Stimulated activated effector memory CD8-positive, alpha-beta T cell treated with anti-CD3 and anti-CD28 coated beads, Interleukin-12 subunit alpha, Interleukin-12 subunit beta, amount 100 ng/mL, for 72 hours (primary cell): ENCODE measurements at regions not wholly inside any gene's neighbourhood (a gene's known extent, or its start where the extent isn't known, plus 50 kb on each side); places are given as distances from the start of the nearest gene placed in this dataset.

Experiments used
- ATAC-seq: fragments of 150-1000 bp; cut with Tn5 transposase; 2 replicates; pipeline ENCODE4 v1.10.0; 2021
- DNase-seq, 2 donors: peaks; one replicate each; pipeline ENCODE4 v3.0.0; 2021 to 2022; ENCODE audit warnings: low spot score in 2 of 2
- H3K27ac Mint-ChIP-seq: one replicate; pipeline ENCODE4 v1.8.0; 2022; ENCODE audit warnings: mild to moderate bottlenecking, mixed read lengths
- H3K36me3 Mint-ChIP-seq: one replicate; pipeline ENCODE4 v1.8.0; 2022; ENCODE audit warnings: mild to moderate bottlenecking, mixed read lengths
- H3K4me1 Mint-ChIP-seq: one replicate; pipeline ENCODE4 v1.8.0; 2022; ENCODE audit warnings: mixed read lengths
- H3K4me3 Mint-ChIP-seq: one replicate; pipeline ENCODE4 v1.8.0; 2022; ENCODE audit warnings: mild to moderate bottlenecking, mixed read lengths
- H3K9me3 Mint-ChIP-seq: one replicate; pipeline ENCODE4 v1.8.0; 2022; ENCODE audit warnings: mixed read lengths

DNA sequence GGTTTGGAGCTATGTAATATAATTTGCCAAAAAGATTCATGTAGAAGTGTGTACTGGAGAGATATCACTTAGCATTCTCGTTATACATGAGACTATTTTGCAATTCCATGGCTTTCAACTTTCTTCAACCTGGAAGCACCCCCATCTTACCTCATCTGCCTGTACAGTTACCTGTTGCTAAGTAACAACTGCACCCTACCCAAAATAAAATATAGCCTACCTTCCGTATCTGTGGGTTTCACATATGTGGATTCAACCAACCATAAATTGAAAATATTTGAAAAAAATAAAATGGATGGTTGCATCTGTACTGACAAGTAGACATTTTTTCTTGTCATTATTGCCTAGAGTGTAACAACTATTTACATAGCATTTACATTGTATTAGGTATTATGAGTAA lies 278.3 kb downstream of the PPP1R2C start:
- ATAC-seq (no peak), DNase-seq (no peak)
- no peak overlapping the region for H3K27ac Mint-ChIP-seq
- H3K36me3 Mint-ChIP-seq: no peaks in the 10 kb centered on the region
- no peak overlapping the region for H3K4me3 Mint-ChIP-seq
- H3K9me3 Mint-ChIP-seq: no peaks in the 10 kb centered on the region
- H3K4me1 Mint-ChIP-seq: no peaks in the 10 kb centered on the region

GRCh38 chrX:42497356-42497755 lies 280.6 kb downstream of the PPP1R2C start:
- Mint-ChIP-seq H3K27ac (no peak overlapping the region), H3K9me3 (no peaks in the 10 kb centered on the region), H3K4me3 (no peak overlapping the region), H3K36me3 (no peaks in the 10 kb centered on the region), H3K4me1 (no peaks in the 10 kb centered on the region)
- no peak for DNase-seq
- no peak for ATAC-seq

DNA sequence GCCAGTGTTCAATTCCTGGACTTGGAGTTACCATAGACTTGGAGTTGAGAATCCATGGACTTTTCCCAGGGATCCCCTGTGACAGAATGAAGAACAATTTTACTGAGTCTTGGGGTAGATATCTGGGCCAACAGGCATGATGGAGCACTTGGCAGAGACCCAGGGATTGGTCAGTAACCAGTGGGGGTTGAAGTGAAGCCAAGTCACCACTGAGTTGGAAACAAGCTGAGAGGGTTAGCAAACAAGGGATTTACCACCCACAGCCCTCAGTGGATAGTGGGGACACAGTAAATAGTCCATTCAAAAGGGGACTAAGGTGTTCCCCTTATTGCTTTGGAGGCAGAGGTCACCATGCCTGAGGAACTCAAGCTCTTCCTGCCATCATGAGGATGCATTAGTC lies 281.7 kb downstream of the PPP1R2C start:
- Mint-ChIP-seq H3K4me1 (no peaks in the 10 kb centered on the region), H3K9me3 (no peaks in the 10 kb centered on the region), H3K27ac (no peak overlapping the region), H3K36me3 (no peaks in the 10 kb centered on the region), H3K4me3 (no peak overlapping the region)
- DNase-seq (no peak), ATAC-seq (no peak)

DNA sequence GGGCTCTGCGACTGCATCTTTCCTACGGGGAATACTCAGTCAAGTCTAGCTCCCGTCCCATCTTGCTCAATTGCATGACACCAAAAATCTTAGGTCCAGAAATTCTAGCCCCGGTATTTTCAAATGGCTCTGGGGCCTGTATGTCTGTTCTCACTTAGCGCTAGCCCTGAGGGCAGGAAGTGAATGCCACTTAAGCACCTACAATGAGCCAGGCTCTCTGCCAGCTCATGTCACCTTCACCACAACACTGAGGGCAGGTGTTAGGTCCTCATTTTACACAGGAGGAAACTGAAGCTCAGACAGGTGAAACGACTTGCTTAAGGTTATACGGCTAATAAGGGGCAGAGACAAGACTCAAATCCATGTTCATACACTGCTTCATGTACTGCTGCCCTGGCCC lies 282.8 kb downstream of the PPP1R2C start:
- Mint-ChIP-seq H3K9me3 (no peaks in the 10 kb centered on the region), H3K4me1 (no peaks in the 10 kb centered on the region), H3K4me3 (no peak overlapping the region), H3K36me3 (no peaks in the 10 kb centered on the region), H3K27ac (no peak overlapping the region)
- ATAC-seq (peak; percentile 52), DNase-seq (no peak)

- Mint-ChIP-seq H3K9me3 (no peaks in the 10 kb centered on the region), H3K36me3 (no peaks in the 10 kb centered on the region), H3K4me1 (no peaks in the 10 kb centered on the region), H3K27ac (no peak overlapping the region), H3K4me3 (no peak overlapping the region)
- DNase-seq: no peak
- ATAC-seq: no peak
Measured at GRCh38 chrX:42491137-42491907, 286.6 kb downstream of the PPP1R2C start.

- no peaks in the 10 kb centered on the region for H3K4me1 Mint-ChIP-seq
- DNase-seq: no peak
- no peaks in the 10 kb centered on the region for H3K36me3 Mint-ChIP-seq
- H3K4me3 Mint-ChIP-seq: no peak overlapping the region
- no peak for ATAC-seq
- no peaks in the 10 kb centered on the region for H3K9me3 Mint-ChIP-seq
- no peak overlapping the region for H3K27ac Mint-ChIP-seq
Measured at GRCh38 chrX:42490111-42490510, 287.9 kb downstream of the PPP1R2C start.

DNA sequence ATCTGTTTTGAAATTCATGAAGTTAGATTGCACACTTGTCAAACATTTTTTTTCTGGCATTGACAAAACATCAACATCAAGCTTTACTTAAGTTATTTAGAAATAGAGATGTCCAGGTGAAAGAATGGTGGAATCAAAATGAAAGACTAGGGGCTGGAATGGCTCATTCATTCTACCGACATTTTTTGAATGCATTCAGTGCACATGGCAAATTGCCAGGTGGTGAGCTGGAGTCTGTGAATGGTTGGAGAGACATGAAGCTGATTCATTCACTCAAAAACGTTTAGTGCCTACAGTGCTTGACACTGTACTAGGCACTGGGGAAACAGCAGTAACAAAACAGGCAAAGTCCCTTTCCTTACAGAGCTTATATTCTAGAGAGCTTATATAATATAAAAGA lies 292.4 kb downstream of the PPP1R2C start:
- no peak overlapping the region for H3K27ac Mint-ChIP-seq
- H3K36me3 Mint-ChIP-seq: no peaks in the 10 kb centered on the region
- ATAC-seq (no peak), DNase-seq (no peak)
- no peaks in the 10 kb centered on the region for H3K9me3 Mint-ChIP-seq
- no peak overlapping the region for H3K4me3 Mint-ChIP-seq
- H3K4me1 Mint-ChIP-seq: no peaks in the 10 kb centered on the region

- no peak overlapping the region for H3K27ac Mint-ChIP-seq
- no peak overlapping the region for H3K4me3 Mint-ChIP-seq
- no peak for DNase-seq
- H3K9me3 Mint-ChIP-seq: no peaks in the 10 kb centered on the region
- no peaks in the 10 kb centered on the region for H3K36me3 Mint-ChIP-seq
- no peak for ATAC-seq
- no peaks in the 10 kb centered on the region for H3K4me1 Mint-ChIP-seq
Measured at GRCh38 chrX:42484233-42484632, 293.7 kb downstream of the PPP1R2C start.

- Mint-ChIP-seq H3K4me3 (no peak overlapping the region), H3K4me1 (no peaks in the 10 kb centered on the region), H3K36me3 (no peaks in the 10 kb centered on the region), H3K27ac (no peak overlapping the region), H3K9me3 (no peaks in the 10 kb centered on the region)
- no peak for DNase-seq
- ATAC-seq: no peak
Measured at GRCh38 chrX:42477396-42477795, 300.6 kb downstream of the PPP1R2C start.

- Mint-ChIP-seq H3K4me3 (no peak overlapping the region), H3K9me3 (no peaks in the 10 kb centered on the region)
- ATAC-seq: no peak
Measured at GRCh38 chrX:42472727-42473126, 305.2 kb downstream of the PPP1R2C start.

GRCh38 chrX:42466332-42467046 lies 311.5 kb downstream of the PPP1R2C start:
- DNase-seq (no peak), ATAC-seq (no peak)
- peaks cover 10% of the 10 kb centered on the region for H3K4me1 Mint-ChIP-seq
- peaks cover 4% of the 10 kb centered on the region for H3K9me3 Mint-ChIP-seq
- H3K36me3 Mint-ChIP-seq: no peaks in the 10 kb centered on the region
- H3K4me3 Mint-ChIP-seq: no peak overlapping the region
- H3K27ac Mint-ChIP-seq: no peak overlapping the region

More at GRCh38 chrX:42472727-42473126, 305.2 kb downstream of the PPP1R2C start:
- no peak for DNase-seq
- H3K4me1 Mint-ChIP-seq: no peaks in the 10 kb centered on the region
- H3K27ac Mint-ChIP-seq: no peak overlapping the region
- no peaks in the 10 kb centered on the region for H3K36me3 Mint-ChIP-seq

GRCh38 chrX:42465821-42466220 lies 312.1 kb downstream of the PPP1R2C start:
- ATAC-seq (no peak), DNase-seq (no peak)
- Mint-ChIP-seq H3K36me3 (no peaks in the 10 kb centered on the region), H3K9me3 (peaks cover 4% of the 10 kb centered on the region), H3K4me3 (no peak overlapping the region), H3K27ac (no peak overlapping the region), H3K4me1 (peaks cover 10% of the 10 kb centered on the region)

- Mint-ChIP-seq H3K4me1 (peaks cover 10% of the 10 kb centered on the region), H3K4me3 (no peak overlapping the region), H3K9me3 (peaks cover 4% of the 10 kb centered on the region), H3K36me3 (no peaks in the 10 kb centered on the region), H3K27ac (peak overlapping the region; percentile 77)
- DNase-seq: no peak
- no peak for ATAC-seq
Measured at GRCh38 chrX:42463706-42464490, 314.1 kb downstream of the PPP1R2C start.

DNA sequence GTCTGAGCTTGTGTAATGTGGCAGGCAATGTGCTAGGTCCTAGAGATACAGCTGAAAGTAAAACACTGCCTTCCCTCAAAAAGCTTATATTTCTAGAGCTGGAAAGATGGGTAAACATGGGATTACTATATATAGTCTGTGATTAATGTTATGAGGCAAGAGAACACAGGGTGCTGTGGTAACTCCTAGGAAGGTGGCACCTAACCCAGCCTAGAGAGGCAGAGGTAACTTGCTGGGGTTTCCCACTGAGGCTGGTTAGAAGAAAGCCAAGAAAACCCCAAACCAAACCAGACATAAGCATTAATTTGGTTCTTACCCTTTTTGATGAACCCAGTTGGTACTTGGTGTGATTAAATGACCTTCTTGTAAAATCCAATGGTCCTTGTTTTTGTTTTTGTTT lies 315.0 kb downstream of the PPP1R2C start:
- Mint-ChIP-seq H3K4me3 (no peak overlapping the region), H3K9me3 (peaks cover 4% of the 10 kb centered on the region), H3K36me3 (no peaks in the 10 kb centered on the region), H3K4me1 (peaks cover 10% of the 10 kb centered on the region), H3K27ac (no peak overlapping the region)
- no peak for ATAC-seq
- no peak for DNase-seq

- Mint-ChIP-seq H3K36me3 (peaks cover 5% of the 10 kb centered on the region), H3K4me3 (no peak overlapping the region), H3K4me1 (peaks cover 4% of the 10 kb centered on the region), H3K9me3 (peaks cover 4% of the 10 kb centered on the region), H3K27ac (no peak overlapping the region)
- DNase-seq (no peak), ATAC-seq (no peak)
Measured at GRCh38 chrX:42460706-42461105, 317.3 kb downstream of the PPP1R2C start.
